CD4-positive, alpha-beta T cell treated with Interferon gamma for 1 hour (primary cell): ENCODE measurements at regions not wholly inside any gene's neighbourhood (a gene's known extent, or its start where the extent isn't known, plus 50 kb on each side); places are given as distances from the start of the nearest gene placed in this dataset.
"Not testable (repeated sequence)": the region's sequence is repeated elsewhere in the genome, so short reads cannot be mapped to it uniquely, and the experiment has no call there.

Experiments
- DNase-seq: peaks from one replicate; pipeline ENCODE4 v3.0.0-alpha.2; 2020

DNA sequence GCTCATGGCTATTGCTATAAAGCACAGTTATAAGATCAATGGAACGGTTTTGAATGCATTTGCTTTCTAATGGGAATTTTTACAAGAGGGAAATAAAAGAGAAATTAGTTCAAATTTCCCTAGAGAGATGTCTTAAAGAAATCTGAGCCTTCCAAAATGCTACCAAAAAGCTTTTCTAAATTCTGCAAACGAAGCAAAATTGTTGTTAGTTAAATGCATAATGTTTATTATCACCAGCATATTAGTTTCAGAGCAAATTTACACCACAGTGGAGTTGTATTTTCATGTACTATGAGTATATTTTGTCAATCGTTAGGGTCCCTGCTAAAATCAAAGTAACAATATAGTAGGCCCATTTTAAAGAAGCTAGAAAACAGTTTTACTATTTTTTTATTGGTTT lies 67.4 kb upstream of the KIF2A start:
- not testable (repeated sequence) for DNase-seq

DNA sequence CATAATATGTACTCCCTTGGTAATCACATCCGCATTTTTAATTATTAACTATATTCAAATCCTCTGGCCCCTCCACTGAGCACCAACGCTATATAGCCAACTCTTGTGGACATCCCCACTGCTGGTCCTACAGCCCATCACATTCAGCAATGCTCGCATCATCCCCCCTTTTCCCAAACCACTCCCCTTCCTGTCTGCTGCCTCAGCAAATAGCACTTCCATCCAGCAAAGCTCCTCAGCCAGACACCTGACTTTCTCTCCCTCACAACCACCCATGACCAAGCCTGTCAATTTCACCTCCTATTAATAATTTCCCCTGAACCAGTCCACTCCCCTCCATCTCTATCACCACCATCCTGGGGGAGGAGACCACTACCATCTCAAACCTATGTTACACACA lies 65.5 kb upstream of the KIF2A start:
- not testable (repeated sequence) for DNase-seq

DNA sequence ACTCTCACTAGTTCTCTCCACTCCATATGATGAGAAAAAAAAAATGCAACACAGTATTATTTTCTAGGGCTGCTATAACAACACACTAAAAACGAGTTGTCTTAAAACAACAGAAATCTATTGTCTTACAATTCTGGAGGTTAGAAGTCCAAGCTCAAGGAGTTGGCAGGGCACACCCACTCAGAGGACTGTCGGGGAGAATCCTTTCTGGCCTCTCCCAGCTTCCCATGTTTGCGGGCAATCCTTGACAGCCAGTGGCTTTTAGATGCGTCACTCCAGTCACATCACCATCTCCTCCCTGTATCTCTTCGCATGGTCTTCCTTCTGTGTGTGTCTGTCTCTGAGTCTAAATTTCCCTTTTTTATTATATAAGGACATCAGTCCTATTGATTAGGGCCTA lies 64.0 kb upstream of the KIF2A start:
- not testable (repeated sequence) for DNase-seq

DNA sequence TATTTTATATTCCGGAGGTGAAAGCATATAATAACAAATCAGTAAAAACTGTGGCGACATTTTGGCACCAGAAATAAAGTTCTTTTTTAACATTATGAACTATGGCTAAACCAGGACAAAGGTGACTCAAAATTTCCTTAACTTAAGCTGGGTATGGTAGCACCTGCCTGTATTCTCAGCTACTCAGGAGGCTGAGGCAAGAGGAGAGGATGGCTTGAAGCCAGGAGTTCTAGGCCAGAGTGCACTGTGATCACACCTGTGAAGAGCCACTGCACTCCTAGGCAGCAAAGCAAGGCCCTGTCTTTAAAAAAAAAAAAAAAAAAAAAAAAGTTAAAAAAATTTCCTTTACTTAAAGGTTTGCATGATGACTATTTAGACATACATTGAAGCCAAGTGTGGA lies 63.0 kb upstream of the KIF2A start:
- not testable (repeated sequence) for DNase-seq

DNA sequence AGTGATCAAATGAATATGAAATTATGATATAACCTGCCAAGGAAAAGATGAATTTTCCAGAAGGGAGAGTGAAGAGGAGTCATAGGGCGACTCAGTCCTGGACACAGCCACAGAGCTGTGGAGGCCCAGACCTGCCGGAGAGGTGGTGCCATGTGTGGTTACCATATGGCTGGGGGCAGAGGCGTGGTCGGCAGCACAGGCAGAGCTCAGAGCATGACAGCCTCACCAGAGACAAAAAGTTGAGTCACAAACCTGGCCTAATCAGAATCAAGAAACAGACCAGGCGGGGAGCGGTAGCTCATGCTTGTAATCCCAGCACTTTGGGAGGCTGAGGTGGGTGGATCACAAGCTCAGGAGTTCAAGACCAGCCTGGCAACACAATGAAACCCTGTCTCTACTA lies 57.8 kb upstream of the KIF2A start:
- not testable (repeated sequence) for DNase-seq

DNA sequence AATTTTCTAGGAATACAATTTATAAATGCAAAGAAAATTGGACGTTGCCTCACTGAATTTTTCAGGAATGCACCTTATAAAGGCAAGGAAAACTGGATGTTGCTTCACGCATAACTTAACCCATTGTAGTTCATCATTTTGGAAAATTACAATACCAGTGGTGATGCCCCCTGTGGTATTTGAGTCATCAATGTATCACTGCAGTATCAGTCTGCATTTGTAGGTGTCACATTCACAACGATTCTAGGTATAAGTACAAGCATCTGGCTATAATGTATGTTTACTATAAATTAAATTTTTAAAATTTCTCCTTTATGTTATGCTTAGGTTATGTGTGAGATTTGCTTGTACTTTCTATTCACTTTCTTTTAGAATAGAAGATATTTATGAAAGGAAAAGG lies 55.9 kb upstream of the KIF2A start:
- not testable (repeated sequence) for DNase-seq

DNA sequence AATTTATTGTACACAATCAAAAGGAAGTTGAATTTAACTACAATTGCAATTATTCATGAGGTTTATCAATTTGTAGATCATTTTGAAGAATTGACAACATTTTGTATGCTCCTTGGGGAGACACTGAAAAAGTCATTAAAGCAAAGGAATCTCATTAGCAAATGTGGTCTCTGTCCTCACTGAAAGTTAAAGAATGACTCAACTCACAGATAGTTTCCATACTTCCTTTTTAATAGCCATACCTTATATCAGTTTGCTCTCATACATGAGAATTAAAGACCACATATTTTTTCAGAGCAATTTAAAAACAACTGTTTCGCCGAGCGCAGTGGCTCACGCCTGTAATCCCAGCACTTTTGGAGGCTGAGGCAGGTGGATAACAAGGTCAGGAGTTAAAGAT lies 55.1 kb upstream of the KIF2A start:
- DNase-seq: not testable (repeated sequence)

DNA sequence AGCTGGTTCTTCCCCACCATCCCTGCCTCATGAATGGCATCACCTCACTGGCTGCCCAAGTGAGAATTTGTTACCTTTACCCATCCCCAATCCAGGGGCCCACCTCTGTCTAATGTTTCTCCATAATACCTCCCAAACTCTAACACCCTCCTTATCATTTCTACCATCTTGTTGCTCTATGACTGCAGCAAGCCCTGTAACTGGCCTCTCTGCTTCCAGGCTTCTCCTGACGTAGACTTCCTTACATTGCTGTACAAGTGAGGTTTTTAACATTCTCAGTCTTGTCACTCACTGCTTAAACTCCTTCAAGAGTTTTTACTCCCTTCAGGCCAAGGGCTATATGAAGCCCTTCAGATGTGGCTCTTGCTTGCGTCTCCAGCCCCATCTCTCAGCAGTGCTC lies 53.5 kb upstream of the KIF2A start:
- DNase-seq: not testable (repeated sequence)

DNA sequence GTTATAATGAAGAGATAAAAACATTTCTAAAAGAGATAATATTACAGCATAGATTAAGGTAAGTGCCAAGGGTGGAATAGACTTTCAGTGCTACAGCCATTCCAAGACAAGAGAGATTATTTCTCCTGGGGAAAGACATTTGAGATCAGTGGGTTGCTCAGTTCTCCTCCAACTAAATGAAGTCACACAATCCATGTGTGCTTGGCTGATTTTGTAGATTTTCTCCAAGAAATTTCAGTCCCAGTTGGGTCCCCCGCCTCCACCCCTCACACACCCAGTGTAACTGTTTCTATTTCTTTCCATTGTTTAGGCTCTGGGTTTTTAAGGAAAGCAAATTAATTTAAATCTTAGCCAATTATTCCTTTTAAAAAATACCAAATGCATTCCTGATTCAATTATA lies 50.5 kb upstream of the KIF2A start:
- not testable (repeated sequence) for DNase-seq

DNA sequence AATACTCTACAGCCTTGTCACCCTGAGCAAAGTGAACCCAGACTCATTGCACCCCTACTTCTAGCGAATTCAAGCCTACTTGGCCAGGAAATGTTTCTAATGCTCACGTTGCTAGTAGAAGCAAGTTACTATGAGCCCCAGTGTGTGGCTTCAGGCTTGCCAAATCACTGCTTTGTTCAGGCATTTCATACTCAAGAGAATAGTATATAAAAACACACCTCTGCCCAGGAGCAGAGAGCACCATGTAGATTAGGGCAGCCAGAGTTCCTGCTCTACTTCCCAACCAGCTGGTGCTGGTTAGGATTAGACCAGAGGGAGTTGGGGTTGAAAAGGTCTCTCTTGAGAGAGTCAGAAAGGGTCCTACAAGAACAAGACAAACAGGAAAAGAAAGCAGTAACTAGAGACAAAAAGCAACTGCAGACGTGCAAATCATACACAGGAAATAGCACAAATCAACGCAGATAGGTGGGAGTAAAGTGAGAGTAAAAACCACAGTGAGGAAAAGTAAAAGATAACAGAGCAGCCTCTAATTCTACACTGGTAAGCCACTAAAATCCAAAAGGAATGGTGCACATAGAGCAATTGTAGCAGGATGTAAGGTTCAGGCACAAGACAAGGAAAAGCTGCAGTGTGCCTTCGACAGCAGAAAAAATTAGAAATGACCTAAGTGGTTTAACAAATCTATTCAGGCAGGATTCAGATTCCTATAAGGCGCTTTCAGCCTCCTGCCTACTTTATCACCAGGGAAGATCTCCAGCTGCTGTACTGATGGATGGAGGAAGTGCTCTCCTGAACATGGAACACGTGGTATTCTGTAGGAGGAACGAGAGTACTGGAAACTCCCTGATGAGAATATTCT lies 49.6 kb upstream of the KIF2A start:
- DNase-seq: no peak
